ENCODE measurements at regions not wholly inside any gene's neighbourhood (a gene's known extent, or its start where the extent isn't known, plus 50 kb on each side); places are given as distances from the start of the nearest gene placed in this dataset.

DNA sequence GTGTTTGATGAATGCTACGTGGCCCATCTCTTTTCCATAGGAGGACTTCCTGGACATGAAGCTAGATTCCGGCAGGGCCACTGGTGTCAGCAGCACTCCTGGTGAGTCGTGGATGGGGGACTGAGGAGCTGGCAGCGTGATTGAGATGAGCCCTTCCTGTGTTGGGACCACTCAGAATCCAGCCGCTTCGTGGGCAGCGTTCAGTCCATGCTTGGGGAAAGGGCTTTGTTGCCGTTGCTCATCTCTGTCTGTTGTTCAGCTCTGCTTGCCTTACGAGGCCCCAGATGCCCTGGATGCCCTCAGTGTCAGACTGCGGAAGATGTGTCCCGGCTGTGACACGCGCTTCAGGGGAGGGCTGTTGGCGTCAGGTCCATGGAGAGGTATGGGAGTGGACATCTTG is 127.1 kb upstream of the RTL1 start:
- no peaks in the 10 kb centered on the region for H3K4me1 ChIP-seq (ENCODE audit: control insufficient read depth, insufficient read depth, low read length)
- H3K9ac ChIP-seq (ENCODE audit: low read length), result no peak overlapping the region
- no peaks in the 10 kb centered on the region for H3K27me3 ChIP-seq (ENCODE audit: control insufficient read depth, insufficient read depth, low read length)
- no peak overlapping the region for H3K4me3 ChIP-seq (ENCODE audit: low read length)
- no peaks in the 10 kb centered on the region for H3K36me3 ChIP-seq (ENCODE audit: control insufficient read depth, insufficient read depth, low read length)
- H3K27ac ChIP-seq (ENCODE audit: low read depth, low read length), result no peak overlapping the region

DNA sequence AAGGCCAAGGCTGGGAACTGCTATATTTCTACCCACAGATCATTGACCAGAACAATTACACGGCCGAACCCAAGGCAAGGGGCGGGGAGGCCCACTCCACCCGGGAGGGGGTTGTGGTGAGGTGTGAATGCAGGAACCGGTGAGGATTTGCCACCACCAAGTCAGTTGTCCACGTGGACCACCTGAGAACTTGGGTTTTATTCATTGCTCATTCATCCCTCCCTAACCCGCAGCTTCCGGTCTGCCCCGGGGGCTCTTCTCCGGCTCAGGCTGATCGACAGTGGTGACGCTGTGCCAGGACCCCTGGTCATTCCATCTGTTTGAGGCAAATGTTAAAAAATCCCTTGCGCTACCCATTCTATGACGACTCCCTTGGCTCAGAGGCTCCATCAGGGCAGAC is 127.7 kb upstream of the RTL1 start:
- Histone ChIP-seq H3K36me3 (ENCODE audit: control insufficient read depth, insufficient read depth, low read length) (no peaks in the 10 kb centered on the region), H3K4me1 (ENCODE audit: control insufficient read depth, insufficient read depth, low read length) (no peaks in the 10 kb centered on the region), H3K27me3 (ENCODE audit: control insufficient read depth, insufficient read depth, low read length) (no peaks in the 10 kb centered on the region), H3K4me3 (ENCODE audit: low read length) (no peak overlapping the region), H3K27ac (ENCODE audit: low read depth, low read length) (no peak overlapping the region), H3K9ac (ENCODE audit: low read length) (no peak overlapping the region)

DNA sequence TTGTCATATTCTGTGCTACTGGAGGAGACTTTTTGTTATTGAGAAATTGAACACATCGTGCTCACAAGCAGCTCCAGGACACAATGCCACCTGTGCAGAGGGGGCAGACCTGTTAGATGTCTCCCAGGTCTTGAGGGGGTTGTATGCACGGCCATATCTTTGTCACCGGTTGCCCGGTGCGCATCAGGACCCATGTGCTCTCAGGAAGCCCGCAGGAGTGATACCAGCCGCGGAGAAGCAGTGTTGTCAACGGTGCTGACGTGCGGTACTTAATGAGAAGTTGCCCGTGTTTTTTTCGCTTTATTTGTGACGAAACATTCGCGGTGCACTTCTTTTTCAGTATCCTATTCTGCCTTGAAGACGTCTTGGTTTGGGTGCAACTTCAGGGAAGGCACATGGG is 128.2 kb upstream of the RTL1 start:
- no peaks in the 10 kb centered on the region for H3K4me1 ChIP-seq (ENCODE audit: control insufficient read depth, insufficient read depth, low read length)
- no peak overlapping the region for H3K4me3 ChIP-seq (ENCODE audit: low read length)
- H3K27ac ChIP-seq (ENCODE audit: low read depth, low read length), result no peak overlapping the region
- no peaks in the 10 kb centered on the region for H3K36me3 ChIP-seq (ENCODE audit: control insufficient read depth, insufficient read depth, low read length)
- H3K27me3 ChIP-seq (ENCODE audit: control insufficient read depth, insufficient read depth, low read length), result no peaks in the 10 kb centered on the region
- no peak overlapping the region for H3K9ac ChIP-seq (ENCODE audit: low read length)

DNA sequence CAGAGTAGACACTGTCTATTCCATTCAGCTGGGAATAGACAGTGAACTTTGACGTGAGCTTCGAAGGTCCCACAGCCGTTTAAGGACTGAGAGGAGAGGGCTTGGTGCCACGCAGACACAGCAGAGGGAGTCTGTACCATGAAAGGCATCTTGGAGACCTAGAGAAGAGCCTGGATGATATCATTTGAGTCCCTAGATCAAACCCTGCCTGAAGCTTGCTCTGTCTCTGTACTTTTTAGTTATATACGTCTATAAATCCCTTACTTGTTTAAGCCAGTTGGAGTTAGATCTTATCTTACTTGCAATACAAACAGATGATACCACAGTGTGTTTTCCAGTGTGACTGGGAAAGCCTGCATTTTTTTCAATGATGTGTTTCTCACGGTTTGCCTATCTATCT is 128.9 kb upstream of the RTL1 start:
- no peak overlapping the region for H3K4me3 ChIP-seq (ENCODE audit: low read length)
- H3K9ac ChIP-seq (ENCODE audit: low read length), result no peak overlapping the region
- H3K27me3 ChIP-seq (ENCODE audit: control insufficient read depth, insufficient read depth, low read length), result no peaks in the 10 kb centered on the region
- no peak overlapping the region for H3K27ac ChIP-seq (ENCODE audit: low read depth, low read length)
- no peaks in the 10 kb centered on the region for H3K36me3 ChIP-seq (ENCODE audit: control insufficient read depth, insufficient read depth, low read length)
- H3K4me1 ChIP-seq (ENCODE audit: control insufficient read depth, insufficient read depth, low read length), result no peaks in the 10 kb centered on the region

DNA sequence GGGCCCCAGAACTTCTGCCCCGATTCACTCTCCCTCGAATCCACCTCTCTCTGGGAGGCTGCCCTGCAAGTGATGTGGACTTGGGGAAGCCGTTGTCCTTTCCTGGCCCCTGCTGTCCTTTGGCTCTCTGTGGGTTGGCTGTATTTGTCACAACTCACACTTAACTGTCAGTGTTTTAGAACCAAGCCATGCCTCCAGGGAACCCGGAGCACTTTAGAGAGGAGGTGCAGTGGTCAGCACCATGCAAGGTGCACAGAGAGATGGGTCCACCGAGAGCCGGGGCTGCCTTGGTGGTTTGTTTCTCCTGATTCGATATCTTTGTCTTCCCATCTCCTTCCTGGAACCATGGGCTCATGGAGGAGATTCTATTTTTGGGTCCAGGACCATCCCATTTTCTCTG is 129.5 kb upstream of the RTL1 start:
- no peaks in the 10 kb centered on the region for H3K27me3 ChIP-seq (ENCODE audit: control insufficient read depth, insufficient read depth, low read length)
- no peaks in the 10 kb centered on the region for H3K4me1 ChIP-seq (ENCODE audit: control insufficient read depth, insufficient read depth, low read length)
- H3K27ac ChIP-seq (ENCODE audit: low read depth, low read length), result no peak overlapping the region
- no peak overlapping the region for H3K9ac ChIP-seq (ENCODE audit: low read length)
- H3K36me3 ChIP-seq (ENCODE audit: control insufficient read depth, insufficient read depth, low read length), result no peaks in the 10 kb centered on the region
- H3K4me3 ChIP-seq (ENCODE audit: low read length), result no peak overlapping the region

DNA sequence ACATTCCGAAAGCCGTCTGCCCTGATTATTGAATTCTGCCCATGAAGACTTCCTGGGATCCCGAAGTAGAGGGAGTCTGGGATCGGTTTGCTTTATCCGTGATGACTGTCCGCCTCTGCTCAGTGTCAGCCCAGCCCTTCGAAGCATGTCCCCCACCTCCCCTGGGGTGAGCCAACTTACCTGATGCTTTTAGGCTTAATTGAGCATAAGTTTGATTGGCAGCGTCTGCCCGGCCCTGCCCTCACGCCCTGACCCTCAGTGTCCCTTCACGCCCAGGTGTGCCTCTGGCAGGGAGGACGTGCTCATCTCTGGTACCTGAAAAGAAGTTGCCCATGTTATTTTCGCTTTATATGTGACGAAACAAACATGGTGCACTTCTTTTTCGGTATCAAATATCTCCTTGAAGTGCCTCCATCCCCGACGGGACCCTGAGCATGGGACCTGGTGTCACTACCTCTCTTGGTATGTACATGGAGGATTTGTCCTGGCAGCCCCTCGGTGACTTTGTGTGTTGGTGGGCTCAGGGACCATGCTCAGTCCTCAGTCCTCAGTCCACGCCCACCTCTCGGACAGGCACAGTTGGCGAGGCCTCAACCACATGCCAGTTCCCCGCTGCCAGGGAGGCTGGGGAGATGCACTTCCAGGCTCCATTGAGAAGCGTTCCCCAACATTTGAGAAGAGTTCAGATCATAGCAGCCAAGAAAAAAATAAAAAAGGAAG is 130.1 kb upstream of the RTL1 start:
- Histone ChIP-seq H3K27ac (ENCODE audit: low read depth, low read length) (no peak overlapping the region), H3K4me3 (ENCODE audit: low read length) (no peak overlapping the region), H3K9ac (ENCODE audit: low read length) (no peak overlapping the region), H3K36me3 (ENCODE audit: control insufficient read depth, insufficient read depth, low read length) (no peaks in the 10 kb centered on the region), H3K4me1 (ENCODE audit: control insufficient read depth, insufficient read depth, low read length) (no peaks in the 10 kb centered on the region), H3K27me3 (ENCODE audit: control insufficient read depth, insufficient read depth, low read length) (no peaks in the 10 kb centered on the region)

DNA sequence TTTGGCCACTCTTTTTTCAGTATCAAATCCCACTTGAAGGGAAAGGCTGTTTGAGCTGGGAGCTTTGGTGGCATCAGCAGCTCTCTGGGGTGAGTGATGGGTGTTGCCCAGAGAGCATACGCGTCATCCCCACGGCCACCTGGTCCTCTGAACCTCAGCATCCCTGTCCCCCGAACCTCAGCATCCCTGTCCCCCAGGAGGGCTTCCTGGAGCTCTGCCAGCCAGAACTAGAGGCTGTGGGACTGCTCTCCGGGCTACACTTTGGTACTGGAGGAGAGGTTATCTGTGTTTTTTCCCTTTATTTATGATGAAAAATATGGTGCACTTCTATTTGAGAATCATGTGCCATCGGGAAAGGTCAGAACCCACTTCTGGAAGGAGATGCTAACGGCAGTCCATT is 131.5 kb upstream of the RTL1 start:
- no peaks in the 10 kb centered on the region for H3K36me3 ChIP-seq (ENCODE audit: control insufficient read depth, insufficient read depth, low read length)
- H3K9ac ChIP-seq (ENCODE audit: low read length), result no peak overlapping the region
- no peaks in the 10 kb centered on the region for H3K27me3 ChIP-seq (ENCODE audit: control insufficient read depth, insufficient read depth, low read length)
- H3K4me3 ChIP-seq (ENCODE audit: low read length), result no peak overlapping the region
- no peaks in the 10 kb centered on the region for H3K4me1 ChIP-seq (ENCODE audit: control insufficient read depth, insufficient read depth, low read length)
- no peak overlapping the region for H3K27ac ChIP-seq (ENCODE audit: low read depth, low read length)

DNA sequence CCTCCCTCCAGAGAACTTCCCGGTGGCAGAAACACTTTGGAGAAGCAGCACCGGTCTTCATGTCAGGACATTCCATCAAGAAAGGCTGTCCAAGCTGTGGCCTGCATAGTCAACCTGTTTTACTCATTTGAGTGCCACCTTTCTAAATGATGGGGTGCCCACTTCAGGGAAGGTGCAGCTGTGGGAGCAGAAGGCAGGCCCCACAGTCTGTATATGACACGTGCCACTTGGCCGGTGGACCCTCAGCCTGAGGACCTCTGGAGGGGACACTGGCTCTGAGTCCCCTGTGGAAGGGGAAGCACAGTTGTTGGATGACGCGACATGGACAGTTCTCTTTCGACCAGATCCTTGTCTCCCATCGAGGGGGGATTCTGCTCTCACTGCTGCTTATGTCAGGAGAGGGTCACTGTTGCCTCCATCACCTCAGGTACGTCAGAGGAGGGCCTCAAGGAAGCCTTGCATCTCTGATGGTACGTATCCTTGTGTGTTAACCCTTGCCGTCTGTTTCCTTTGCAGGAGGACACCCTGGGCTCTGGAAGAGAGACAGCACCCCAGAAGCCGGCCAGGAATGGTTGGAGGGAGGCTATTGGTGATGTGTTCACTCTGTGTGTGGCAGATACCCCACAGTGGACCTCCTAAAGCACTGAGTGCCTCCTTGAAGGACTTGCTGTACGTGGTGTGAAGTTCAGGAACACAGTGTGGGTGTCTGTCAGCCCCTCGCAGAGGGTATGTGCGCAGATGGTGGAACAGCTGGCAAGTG is 132.1 kb upstream of the RTL1 start:
- no peak overlapping the region for H3K27ac ChIP-seq (ENCODE audit: low read depth, low read length)
- no peaks in the 10 kb centered on the region for H3K36me3 ChIP-seq (ENCODE audit: control insufficient read depth, insufficient read depth, low read length)
- no peaks in the 10 kb centered on the region for H3K27me3 ChIP-seq (ENCODE audit: control insufficient read depth, insufficient read depth, low read length)
- H3K4me1 ChIP-seq (ENCODE audit: control insufficient read depth, insufficient read depth, low read length), result no peaks in the 10 kb centered on the region
- H3K4me3 ChIP-seq (ENCODE audit: low read length), result no peak overlapping the region
- H3K9ac ChIP-seq (ENCODE audit: low read length), result no peak overlapping the region

DNA sequence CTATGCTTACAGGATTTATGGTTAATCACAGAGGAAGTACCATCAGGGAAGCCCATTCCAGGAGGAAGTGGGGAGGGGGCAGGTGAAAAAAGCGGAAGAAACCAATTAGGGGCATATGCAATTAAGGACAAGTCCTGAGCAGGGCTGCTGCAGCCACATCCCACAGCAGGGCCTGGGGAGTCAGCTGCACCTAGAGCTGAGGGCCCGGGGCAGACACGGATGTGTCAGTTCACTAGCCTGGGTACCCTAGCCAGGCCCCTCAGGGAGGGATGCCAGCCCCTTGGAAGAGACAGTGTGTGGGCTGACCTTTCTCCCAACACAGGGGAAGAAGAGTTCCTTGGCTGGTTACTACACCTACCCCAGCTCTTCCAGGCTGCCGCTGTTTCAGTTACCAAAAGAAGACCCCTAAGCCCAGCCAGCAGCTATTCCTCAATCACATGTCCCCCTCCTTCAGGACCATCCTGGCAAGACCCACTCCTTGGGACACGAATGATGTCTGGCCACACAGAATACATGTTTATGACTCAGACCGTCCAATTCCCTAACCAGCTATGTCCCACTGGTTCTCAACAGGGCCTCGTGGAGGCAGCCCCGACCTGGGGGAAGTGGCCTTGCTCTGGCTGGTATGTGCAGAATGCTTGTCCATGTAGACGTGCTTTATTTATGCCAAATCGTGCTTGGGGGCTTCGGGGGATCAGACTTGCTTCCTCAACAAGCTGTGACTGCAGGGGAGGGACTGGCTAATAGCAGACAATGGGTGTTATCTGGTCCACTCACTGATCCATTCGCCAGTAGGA is 133.7 kb upstream of the RTL1 start:
- Histone ChIP-seq H3K4me1 (ENCODE audit: control insufficient read depth, insufficient read depth, low read length) (no peaks in the 10 kb centered on the region), H3K9ac (ENCODE audit: low read length) (no peak overlapping the region), H3K36me3 (ENCODE audit: control insufficient read depth, insufficient read depth, low read length) (no peaks in the 10 kb centered on the region), H3K27ac (ENCODE audit: low read depth, low read length) (no peak overlapping the region), H3K4me3 (ENCODE audit: low read length) (no peak overlapping the region), H3K27me3 (ENCODE audit: control insufficient read depth, insufficient read depth, low read length) (no peaks in the 10 kb centered on the region)

DNA sequence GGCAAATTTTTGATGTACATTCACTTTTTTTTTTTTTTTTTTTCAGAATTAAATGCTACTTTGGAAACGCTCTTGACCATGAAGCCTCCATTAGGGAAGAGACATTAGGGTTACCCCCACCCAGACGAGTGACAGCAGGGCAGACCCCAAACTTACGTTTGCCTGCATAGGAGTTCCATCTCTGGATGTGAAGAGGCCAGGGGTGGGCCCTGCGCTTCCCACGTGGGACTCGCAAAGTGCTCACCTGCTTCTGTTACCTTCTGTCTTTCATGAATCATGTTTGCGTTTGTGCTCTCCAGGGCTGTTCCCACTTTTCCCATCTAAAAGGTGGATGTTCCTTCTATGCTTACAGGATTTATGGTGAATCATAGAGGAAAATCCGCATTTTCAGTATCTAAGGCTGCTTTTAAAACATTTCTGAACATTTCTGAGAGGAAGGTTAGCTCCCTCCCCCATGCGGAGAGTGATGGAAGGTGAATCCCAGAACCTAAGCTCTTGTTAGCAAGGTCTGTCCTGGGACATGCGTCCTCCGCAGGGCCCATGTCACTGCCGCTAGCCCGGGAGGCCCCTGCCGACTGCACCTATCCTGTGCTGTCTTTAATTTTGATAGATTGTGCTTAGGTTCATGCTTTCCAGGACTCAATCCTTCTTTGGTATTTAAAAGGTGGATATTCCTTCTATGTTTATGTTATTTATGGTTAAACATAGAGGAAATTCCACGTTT is 135.7 kb upstream of the RTL1 start:
- Histone ChIP-seq H3K36me3 (ENCODE audit: control insufficient read depth, insufficient read depth, low read length) (no peaks in the 10 kb centered on the region), H3K27ac (ENCODE audit: low read depth, low read length) (no peak overlapping the region), H3K4me3 (ENCODE audit: low read length) (no peak overlapping the region), H3K27me3 (ENCODE audit: control insufficient read depth, insufficient read depth, low read length) (no peaks in the 10 kb centered on the region), H3K9ac (ENCODE audit: low read length) (no peak overlapping the region), H3K4me1 (ENCODE audit: control insufficient read depth, insufficient read depth, low read length) (no peaks in the 10 kb centered on the region)

DNA sequence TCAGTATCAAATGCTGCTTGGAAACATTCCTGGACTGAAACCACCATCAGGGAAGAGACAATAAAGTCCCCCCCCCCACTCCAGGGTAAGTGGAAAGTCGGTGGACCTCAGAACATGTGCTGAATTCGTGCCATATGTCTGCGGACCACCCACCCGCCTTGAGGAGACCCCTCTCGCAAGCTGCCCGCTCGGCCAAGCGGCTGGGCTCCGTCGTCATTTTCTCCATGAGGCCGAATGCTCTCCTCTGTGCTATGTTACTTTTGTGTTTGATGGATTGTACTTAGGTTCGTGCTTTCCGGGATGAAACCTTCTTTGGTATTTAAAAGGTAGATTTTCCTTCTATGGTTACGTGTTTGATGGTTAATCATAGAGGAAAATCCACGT is 136.2 kb upstream of the RTL1 start:
- Histone ChIP-seq H3K9ac (ENCODE audit: low read length) (no peak overlapping the region), H3K27ac (ENCODE audit: low read depth, low read length) (no peak overlapping the region), H3K4me3 (ENCODE audit: low read length) (no peak overlapping the region), H3K36me3 (ENCODE audit: control insufficient read depth, insufficient read depth, low read length) (no peaks in the 10 kb centered on the region), H3K27me3 (ENCODE audit: control insufficient read depth, insufficient read depth, low read length) (no peaks in the 10 kb centered on the region), H3K4me1 (ENCODE audit: control insufficient read depth, insufficient read depth, low read length) (no peaks in the 10 kb centered on the region)
